ENCODE measurements at regions not wholly inside any gene's neighbourhood (a gene's known extent, or its start where the extent isn't known, plus 50 kb on each side); places are given as distances from the start of the nearest gene placed in this dataset.
"Not testable (repeated sequence)": the region's sequence is repeated elsewhere in the genome, so short reads cannot be mapped to it uniquely, and the experiment has no call there.

DNA sequence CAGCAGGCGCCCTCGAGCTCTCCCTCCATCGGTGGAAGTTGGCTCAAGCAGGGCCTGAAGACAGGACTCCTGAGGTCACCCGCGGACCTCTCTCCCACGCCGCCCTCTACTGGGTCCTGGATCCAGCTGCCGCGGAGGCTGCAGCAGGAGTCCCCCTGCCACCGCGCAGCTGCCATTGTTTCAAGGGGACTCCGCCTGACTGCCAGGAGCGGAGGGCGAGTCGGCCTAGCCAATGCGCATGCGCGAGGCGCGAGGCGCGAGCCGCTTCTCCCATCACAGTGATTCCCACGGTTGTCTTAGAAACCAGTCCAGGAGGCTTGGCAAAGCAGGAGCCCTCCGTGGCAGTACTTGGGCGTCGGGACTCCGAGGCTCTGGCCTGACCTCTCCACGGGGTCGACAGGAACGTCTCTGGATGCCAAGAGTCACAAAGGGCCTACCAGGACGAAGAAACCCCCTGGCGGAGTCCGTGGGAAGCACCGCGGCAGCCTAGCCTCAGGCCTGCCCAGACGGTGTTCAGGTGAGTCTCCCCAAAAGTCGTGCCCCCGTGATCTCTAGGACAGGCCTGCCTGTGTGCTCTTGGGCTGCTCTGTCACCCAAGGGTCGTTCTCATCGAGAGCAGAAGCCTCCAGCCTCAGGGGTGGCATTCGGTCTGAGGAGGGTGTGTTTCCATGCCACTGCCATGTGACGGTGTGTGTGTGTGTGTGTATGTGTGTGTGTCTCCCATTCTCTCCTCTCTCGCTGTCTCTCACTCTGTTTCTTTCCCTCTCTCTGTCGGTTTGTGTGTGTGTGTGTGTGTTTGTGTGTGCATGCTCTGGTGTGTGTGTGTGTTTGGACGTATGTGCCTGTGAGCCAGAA is 290.6 kb upstream of the ZNF337 start:
- TF ChIP-seq, protein P1, sequence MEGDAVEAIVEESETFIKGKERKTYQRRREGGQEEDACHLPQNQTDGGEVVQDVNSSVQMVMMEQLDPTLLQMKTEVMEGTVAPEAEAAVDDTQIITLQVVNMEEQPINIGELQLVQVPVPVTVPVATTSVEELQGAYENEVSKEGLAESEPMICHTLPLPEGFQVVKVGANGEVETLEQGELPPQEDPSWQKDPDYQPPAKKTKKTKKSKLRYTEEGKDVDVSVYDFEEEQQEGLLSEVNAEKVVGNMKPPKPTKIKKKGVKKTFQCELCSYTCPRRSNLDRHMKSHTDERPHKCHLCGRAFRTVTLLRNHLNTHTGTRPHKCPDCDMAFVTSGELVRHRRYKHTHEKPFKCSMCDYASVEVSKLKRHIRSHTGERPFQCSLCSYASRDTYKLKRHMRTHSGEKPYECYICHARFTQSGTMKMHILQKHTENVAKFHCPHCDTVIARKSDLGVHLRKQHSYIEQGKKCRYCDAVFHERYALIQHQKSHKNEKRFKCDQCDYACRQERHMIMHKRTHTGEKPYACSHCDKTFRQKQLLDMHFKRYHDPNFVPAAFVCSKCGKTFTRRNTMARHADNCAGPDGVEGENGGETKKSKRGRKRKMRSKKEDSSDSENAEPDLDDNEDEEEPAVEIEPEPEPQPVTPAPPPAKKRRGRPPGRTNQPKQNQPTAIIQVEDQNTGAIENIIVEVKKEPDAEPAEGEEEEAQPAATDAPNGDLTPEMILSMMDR (IDR thresholded peaks at IDR 0.05; ENCODE audit: insufficient read depth in 1 of 2, low read depth in 1 of 2, low read length in 1 of 2, severe bottlenecking in 1 of 2, unreplicated experiment in 1 of 2), result peak in 1 of 2 experiments; percentile 18
- no peaks in the 10 kb centered on the region for H3K9me3 ChIP-seq
- Mint-ChIP-seq H3K4me1 (ENCODE audit: low read depth, unreplicated experiment) (peaks cover 5% of the 10 kb centered on the region), H3K27me3 (ENCODE audit: insufficient read depth, unreplicated experiment) (no peaks in the 10 kb centered on the region), H3K36me3 (ENCODE audit: insufficient read depth, unreplicated experiment) (no peaks in the 10 kb centered on the region), H3K9me3 (ENCODE audit: unreplicated experiment) (peaks cover 11% of the 10 kb centered on the region), H3K27ac (ENCODE audit: unreplicated experiment) (no peak overlapping the region), H3K4me3 (ENCODE audit: unreplicated experiment) (peak overlapping the region; percentile 50)
- ChIA-PET CTCF (no interaction called here), POLR2A (no interaction called here)
- intact Hi-C loops (cut with micrococcal nuclease; ENCODE audit: unreplicated experiment), result no loop called here
- H3K4me3 ChIP-seq (ENCODE audit: low read depth, low read length), result peak overlapping the region; percentile 31
- H3K36me3 ChIP-seq (ENCODE audit: control insufficient read depth, insufficient read depth, low read length), result no peaks in the 10 kb centered on the region
- no TSS peak for BruUV-seq (replicated peaks)
- H3K4me1 ChIP-seq, result no peaks in the 10 kb centered on the region
- H3K27me3 ChIP-seq (replicated peaks; ENCODE audit: control insufficient read depth, insufficient read depth, low read length), result no peaks in the 10 kb centered on the region
- peak; percentile 62 to 63 for DNase-seq

DNA sequence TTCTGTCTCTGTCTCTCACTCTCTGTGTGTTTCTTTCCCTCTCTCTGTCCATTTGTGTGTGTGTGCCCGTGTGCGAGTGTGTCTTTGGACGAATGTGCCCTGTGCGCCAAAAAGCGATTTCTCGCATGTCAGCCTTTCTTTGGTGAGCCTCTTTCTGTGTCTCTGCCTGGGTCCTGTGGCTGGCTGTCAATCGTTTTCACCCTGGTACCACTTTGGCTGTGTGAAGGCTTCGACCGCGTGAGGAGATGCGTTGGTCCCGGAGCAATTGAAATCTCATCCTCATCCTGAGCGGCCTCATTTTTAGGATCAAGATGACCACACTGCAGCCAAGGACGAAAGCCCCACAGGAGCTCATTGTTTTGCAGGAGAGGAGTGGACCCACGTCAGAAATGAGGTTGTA is 288.9 kb upstream of the ZNF337 start:
- Mint-ChIP-seq H3K4me1 (ENCODE audit: low read depth, unreplicated experiment) (no peaks in the 10 kb centered on the region), H3K9me3 (ENCODE audit: unreplicated experiment) (peaks cover 11% of the 10 kb centered on the region), H3K36me3 (ENCODE audit: insufficient read depth, unreplicated experiment) (no peaks in the 10 kb centered on the region), H3K27ac (ENCODE audit: unreplicated experiment) (no peak overlapping the region), H3K4me3 (ENCODE audit: unreplicated experiment) (no peak overlapping the region), H3K27me3 (ENCODE audit: insufficient read depth, unreplicated experiment) (no peaks in the 10 kb centered on the region)
- no peaks in the 10 kb centered on the region for H3K9me3 ChIP-seq
- intact Hi-C loops (cut with micrococcal nuclease; ENCODE audit: unreplicated experiment), result no loop called here
- BruUV-seq (replicated peaks), result no TSS peak
- H3K4me1 ChIP-seq, result no peaks in the 10 kb centered on the region
- CTCF ChIA-PET, result no interaction called here
- DNase-seq, result no peak
- no peaks in the 10 kb centered on the region for H3K27me3 ChIP-seq (replicated peaks; ENCODE audit: control insufficient read depth, insufficient read depth, low read length)
- POLR2A ChIA-PET, result no interaction called here
- no peak overlapping the region for H3K4me3 ChIP-seq (ENCODE audit: low read depth, low read length)
- TF ChIP-seq, protein P1 (IDR thresholded peaks at IDR 0.05; ENCODE audit: insufficient read depth in 1 of 2, low read depth in 1 of 2, low read length in 1 of 2, severe bottlenecking in 1 of 2, unreplicated experiment in 1 of 2), result no peak
- no peaks in the 10 kb centered on the region for H3K36me3 ChIP-seq (ENCODE audit: control insufficient read depth, insufficient read depth, low read length)

DNA sequence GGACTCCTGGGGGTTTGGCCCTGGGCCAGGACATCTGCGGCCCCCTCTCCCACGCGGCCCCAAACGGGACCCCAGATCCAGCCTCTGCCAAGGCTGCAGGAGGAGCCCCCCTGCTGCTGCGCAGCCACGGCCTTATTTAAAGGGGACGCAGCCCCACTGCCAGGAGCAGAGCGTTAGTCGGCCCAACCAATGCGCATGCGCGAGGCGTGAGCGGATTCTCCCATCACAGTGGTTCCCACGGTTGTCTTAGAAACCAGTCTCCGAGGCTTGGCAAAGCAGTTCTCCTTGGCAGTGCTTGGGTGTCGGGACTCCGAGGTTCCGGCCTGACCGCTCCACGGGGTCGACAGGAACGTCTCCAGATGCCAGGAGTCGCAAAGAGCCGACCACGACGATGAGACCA is 288.3 kb upstream of the ZNF337 start:
- Mint-ChIP-seq H3K27me3 (ENCODE audit: insufficient read depth, unreplicated experiment) (no peaks in the 10 kb centered on the region), H3K4me1 (ENCODE audit: low read depth, unreplicated experiment) (no peaks in the 10 kb centered on the region), H3K36me3 (ENCODE audit: insufficient read depth, unreplicated experiment) (no peaks in the 10 kb centered on the region), H3K9me3 (ENCODE audit: unreplicated experiment) (peaks cover 11% of the 10 kb centered on the region), H3K4me3 (ENCODE audit: unreplicated experiment) (no peak overlapping the region), H3K27ac (ENCODE audit: unreplicated experiment) (no peak overlapping the region)
- no TSS peak for BruUV-seq (replicated peaks)
- TF ChIP-seq, protein P1 (IDR thresholded peaks at IDR 0.05; ENCODE audit: insufficient read depth in 1 of 2, low read depth in 1 of 2, low read length in 1 of 2, severe bottlenecking in 1 of 2, unreplicated experiment in 1 of 2), result no peak
- H3K27me3 ChIP-seq (replicated peaks; ENCODE audit: control insufficient read depth, insufficient read depth, low read length), result no peaks in the 10 kb centered on the region
- no peak overlapping the region for H3K4me3 ChIP-seq (ENCODE audit: low read depth, low read length)
- POLR2A ChIA-PET, result no interaction called here
- intact Hi-C loops (cut with micrococcal nuclease; ENCODE audit: unreplicated experiment), result no loop called here
- H3K36me3 ChIP-seq (ENCODE audit: control insufficient read depth, insufficient read depth, low read length), result no peaks in the 10 kb centered on the region
- no peak for DNase-seq
- CTCF ChIA-PET, result no interaction called here
- H3K9me3 ChIP-seq, result no peaks in the 10 kb centered on the region
- no peaks in the 10 kb centered on the region for H3K4me1 ChIP-seq

DNA sequence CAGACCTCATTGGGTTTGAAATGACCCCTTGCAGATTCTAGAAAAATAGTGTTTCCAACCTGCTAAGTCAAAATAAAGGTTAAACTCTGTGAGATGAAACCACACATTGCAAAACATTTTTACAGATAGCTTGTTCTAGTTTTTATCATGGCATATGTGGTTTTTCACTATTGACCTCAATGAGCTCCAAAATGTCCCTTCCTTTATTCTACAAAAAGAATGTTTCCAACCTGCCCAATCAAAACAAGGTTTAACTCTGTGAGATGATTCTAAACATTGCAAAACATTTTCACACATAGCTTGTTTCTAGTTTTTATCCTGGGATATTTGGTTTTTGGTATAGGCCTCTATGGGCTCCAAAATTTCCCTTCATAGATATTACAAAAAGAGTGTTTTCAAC is 286.0 kb upstream of the ZNF337 start:
- H3K4me3 Mint-ChIP-seq (ENCODE audit: unreplicated experiment); H3K27ac Mint-ChIP-seq (ENCODE audit: unreplicated experiment); H3K27me3 Mint-ChIP-seq (ENCODE audit: insufficient read depth, unreplicated experiment); H3K36me3 Mint-ChIP-seq (ENCODE audit: insufficient read depth, unreplicated experiment); CTCF ChIA-PET; H3K36me3 ChIP-seq (ENCODE audit: control insufficient read depth, insufficient read depth, low read length); H3K4me1 Mint-ChIP-seq (ENCODE audit: low read depth, unreplicated experiment); H3K9me3 ChIP-seq; H3K4me3 ChIP-seq (ENCODE audit: low read depth, low read length); POLR2A ChIA-PET; BruUV-seq (replicated peaks); H3K4me1 ChIP-seq; DNase-seq; H3K27me3 ChIP-seq (replicated peaks; ENCODE audit: control insufficient read depth, insufficient read depth, low read length); intact Hi-C loops (cut with micrococcal nuclease; ENCODE audit: unreplicated experiment): not testable (repeated sequence)
- H3K9me3 Mint-ChIP-seq (ENCODE audit: unreplicated experiment), result peaks cover 11% of the 10 kb centered on the region

DNA sequence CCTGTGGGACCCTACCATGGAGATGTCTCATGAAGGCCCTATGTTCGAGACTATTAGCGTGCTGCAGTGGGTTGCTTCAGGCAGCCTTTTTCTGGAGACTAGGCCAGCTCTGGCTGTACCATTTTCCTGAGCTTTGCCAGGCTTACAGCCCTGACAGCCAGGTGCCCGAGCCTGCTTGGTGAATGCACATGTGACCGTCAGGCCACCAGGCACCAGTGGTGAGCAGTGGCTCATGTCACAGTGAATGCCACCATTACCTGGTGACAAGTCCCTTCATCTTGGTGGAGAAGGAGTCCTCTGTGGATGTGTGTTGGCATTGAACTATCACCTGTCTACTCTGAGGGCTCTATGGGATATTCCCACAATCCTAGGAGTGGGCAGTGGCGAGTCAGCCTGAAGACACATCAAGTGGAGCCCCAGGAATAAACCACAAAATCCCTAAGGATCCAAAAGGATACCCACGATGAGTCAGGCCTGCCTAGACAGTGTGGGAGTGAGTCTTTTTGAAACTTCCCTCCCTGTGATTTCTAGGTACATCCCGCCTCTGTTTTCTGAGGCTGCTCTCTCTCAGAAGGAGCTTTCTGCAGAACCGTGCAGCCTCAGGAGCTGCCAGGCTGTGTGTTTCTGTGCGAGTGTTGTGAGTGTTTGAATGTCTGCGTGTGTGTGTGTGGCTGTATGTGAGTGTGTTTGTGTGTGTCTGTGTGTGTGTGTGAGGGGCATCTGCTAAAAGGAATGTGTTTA is 282.0 kb upstream of the ZNF337 start:
- H3K36me3 Mint-ChIP-seq (ENCODE audit: insufficient read depth, unreplicated experiment); H3K4me3 ChIP-seq (ENCODE audit: low read depth, low read length); H3K9me3 ChIP-seq; H3K4me1 Mint-ChIP-seq (ENCODE audit: low read depth, unreplicated experiment); H3K27me3 ChIP-seq (replicated peaks; ENCODE audit: control insufficient read depth, insufficient read depth, low read length); H3K36me3 ChIP-seq (ENCODE audit: control insufficient read depth, insufficient read depth, low read length); H3K4me1 ChIP-seq; BruUV-seq (replicated peaks); DNase-seq; intact Hi-C loops (cut with micrococcal nuclease; ENCODE audit: unreplicated experiment); CTCF ChIA-PET; H3K4me3 Mint-ChIP-seq (ENCODE audit: unreplicated experiment); H3K9me3 Mint-ChIP-seq (ENCODE audit: unreplicated experiment); H3K27me3 Mint-ChIP-seq (ENCODE audit: insufficient read depth, unreplicated experiment); H3K27ac Mint-ChIP-seq (ENCODE audit: unreplicated experiment); POLR2A ChIA-PET: not testable (repeated sequence)
